ENCODE measurements at regions not wholly inside any gene's neighbourhood (a gene's known extent, or its start where the extent isn't known, plus 50 kb on each side); places are given as distances from the start of the nearest gene placed in this dataset.

GRCh38 chr5:54848581-54848980 lies 136.8 kb downstream of the ESM1 start:
- H3K27ac Mint-ChIP-seq: no peak overlapping the region
- H3K9me3 Mint-ChIP-seq: no peaks in the 10 kb centered on the region
- H3K36me3 ChIP-seq (ENCODE audit: insufficient read depth): no peaks in the 10 kb centered on the region
- peaks cover 2% of the 10 kb centered on the region for H3K27me3 Mint-ChIP-seq (ENCODE audit: insufficient read depth, low read depth, poor library complexity)
- no peaks in the 10 kb centered on the region for H4K20me1 ChIP-seq (replicated peaks; ENCODE audit: insufficient read depth)
- H3K79me2 ChIP-seq (replicated peaks; ENCODE audit: insufficient read depth): no peaks in the 10 kb centered on the region
- H3K4me3 ChIP-seq: no peak overlapping the region
- H3K4me3 Mint-ChIP-seq: no peak overlapping the region
- no peak overlapping the region for H3K4me2 ChIP-seq
- H3K27ac ChIP-seq (ENCODE audit: low read depth): no peak overlapping the region
- TF ChIP-seq JUNB (IDR thresholded peaks at IDR 0.05; ENCODE audit: unreplicated experiment) (no peak), CTCF (conservative IDR thresholded peaks at IDR 0.05; ENCODE audit: low read depth in 2 of 2) (no peak), STAT1 (IDR thresholded peaks at IDR 0.05; ENCODE audit: unreplicated experiment) (no peak), REST (IDR thresholded peaks at IDR 0.05; ENCODE audit: unreplicated experiment) (no peak), CREB1 (CRISPR knock-in tag; IDR thresholded peaks at IDR 0.05; ENCODE audit: low read depth) (no peak), EZH2phosphoT487 (IDR thresholded peaks at IDR 0.05; ENCODE audit: unreplicated experiment) (no peak), ZNF114 (CRISPR knock-in tag; IDR thresholded peaks at IDR 0.05) (no peak), ETS1 (IDR thresholded peaks at IDR 0.05) (no peak)
- no peak for DNase-seq (ENCODE audit: low spot score)
- H2AFZ ChIP-seq: no peak overlapping the region
- no peaks in the 10 kb centered on the region for H3K27me3 ChIP-seq (ENCODE audit: insufficient read depth)
- no peaks in the 10 kb centered on the region for H3K4me1 Mint-ChIP-seq
- H3K9me2 ChIP-seq (ENCODE audit: insufficient read depth): no peaks in the 10 kb centered on the region
- H3K4me1 ChIP-seq (ENCODE audit: insufficient read depth): no peaks in the 10 kb centered on the region
- no peaks in the 10 kb centered on the region for H3K36me3 Mint-ChIP-seq (ENCODE audit: low read depth)
- H3F3A ChIP-seq (replicated peaks; ENCODE audit: low read depth): no peaks in the 10 kb centered on the region
- ATAC-seq: no peak

GRCh38 chr5:54845567-54845941 lies 139.8 kb downstream of the ESM1 start:
- H3K36me3 Mint-ChIP-seq (ENCODE audit: low read depth): no peaks in the 10 kb centered on the region
- H3K9me3 Mint-ChIP-seq: no peaks in the 10 kb centered on the region
- no peak overlapping the region for H3K4me2 ChIP-seq
- TF ChIP-seq REST (IDR thresholded peaks at IDR 0.05; ENCODE audit: unreplicated experiment) (no peak), CREB1 (CRISPR knock-in tag; IDR thresholded peaks at IDR 0.05; ENCODE audit: low read depth) (no peak)

More at GRCh38 chr5:54845567-54845941, 139.8 kb downstream of the ESM1 start:
- no peaks in the 10 kb centered on the region for H4K20me1 ChIP-seq (replicated peaks; ENCODE audit: insufficient read depth)
- H3K9me2 ChIP-seq (ENCODE audit: insufficient read depth): no peaks in the 10 kb centered on the region
- H3F3A ChIP-seq (replicated peaks; ENCODE audit: low read depth): no peaks in the 10 kb centered on the region
- H3K27ac ChIP-seq (ENCODE audit: low read depth): no peak overlapping the region
- H3K4me3 ChIP-seq: no peak overlapping the region
- Mint-ChIP-seq H3K27me3 (ENCODE audit: insufficient read depth, low read depth, poor library complexity) (no peaks in the 10 kb centered on the region), H3K27ac (no peak overlapping the region), H3K4me1 (peaks cover 4% of the 10 kb centered on the region; the same call in 2 of the 3 replicates), H3K4me3 (no peak overlapping the region)
- no peaks in the 10 kb centered on the region for H3K79me2 ChIP-seq (replicated peaks; ENCODE audit: insufficient read depth)
- H3K4me1 ChIP-seq (ENCODE audit: insufficient read depth): no peaks in the 10 kb centered on the region
- H3K27me3 ChIP-seq (ENCODE audit: insufficient read depth): no peaks in the 10 kb centered on the region
- no peak for DNase-seq (ENCODE audit: low spot score)
- ATAC-seq: no peak
- no peak overlapping the region for H2AFZ ChIP-seq
- H3K36me3 ChIP-seq (ENCODE audit: insufficient read depth): no peaks in the 10 kb centered on the region

Measured in GM23338 (cell line).